GM12878 (cell line): ENCODE measurements at regions not wholly inside any gene's neighbourhood (a gene's known extent, or its start where the extent isn't known, plus 50 kb on each side); places are given as distances from the start of the nearest gene placed in this dataset.

Experiments used
- ATAC-seq: fragments of 200-7000 bp; cut with Tn5 transposase; 3 replicates; pipeline ENCODE4 v1.9.1; 2020; ENCODE audit warnings: mild to moderate bottlenecking, moderate library complexity
- BruUV-seq: library from RNA; stranded (reverse); fragments of 400-500 nt; replicated peaks from 2 replicates; lab custom pipeline; 2021; lab: Mats Ljungman, UMichigan
- CTCF ChIA-PET: fragments of 300-600 bp; sonication (Branson Sonifier 250); formaldehyde crosslinking; extraction: SDS; loops from one replicate; lab custom pipeline; 2021; ENCODE audit warnings: inconsistent platforms; lab: Yijun Ruan, JAX
- POLR2A ChIA-PET: fragments of 350-600 bp; formaldehyde crosslinking; extraction: SDS; loops from one replicate; lab custom pipeline; 2021; ENCODE audit warnings: inconsistent platforms; lab: Charles Lee
- RAD21 ChIA-PET: fragments of 300-600 bp; sonication (Branson Sonifier 250); formaldehyde crosslinking; loops from one replicate; lab custom pipeline; 2023; ENCODE audit warnings: antibody characterized with exemption; ENCODE audit not compliant: unreplicated experiment; lab: Charles Lee
- SMC1A ChIA-PET: fragments of 300-600 bp; sonication (Branson Sonifier 250); formaldehyde crosslinking; loops from one replicate; lab custom pipeline; 2023; ENCODE audit not compliant: unreplicated experiment, uncharacterized antibody; lab: Charles Lee
- DNase-seq: peaks from one replicate; pipeline ENCODE4 v3.0.0-alpha.2; 2011; ENCODE audit warnings: low read depth, low spot score
- FAIRE-seq: peaks from 3 replicates; lab custom pipeline; 2011; peaks lifted over from hg19 to GRCh38; lab: Jason Lieb, UNC
- H2AFZ ChIP-seq: 2 replicates; pipeline ENCODE4 v1.6.0; 2011; ENCODE audit warnings: low read depth, low read length, control low read depth; ENCODE audit not compliant: control insufficient read depth
- H3K27ac ChIP-seq: 2 replicates; pipeline ENCODE4 v1.5.1; 2011; ENCODE audit warnings: control low read depth; ENCODE audit not compliant: control insufficient read depth, insufficient read depth
- H3K27me3 ChIP-seq, 2 experiments: replicated peaks in 1 of 2; 2 replicates each; pipeline versions ENCODE4 v1.6.0 to v1.6.1; 2011; ENCODE audit warnings: low read length in 1 of 2; ENCODE audit not compliant: control insufficient read depth in 2 of 2, insufficient read depth in 2 of 2
- H3K36me3 ChIP-seq, 2 experiments: 2 replicates each; pipeline ENCODE4 v1.5.1; 2011; ENCODE audit warnings: low read length in 1 of 2; ENCODE audit not compliant: control insufficient read depth in 2 of 2, insufficient read depth in 2 of 2
- H3K4me1 ChIP-seq: 2 replicates; pipeline ENCODE4 v1.6.1; 2011; ENCODE audit warnings: mild to moderate bottlenecking, low read length, moderate library complexity, mixed read lengths; ENCODE audit not compliant: control insufficient read depth, insufficient read depth
- H3K4me2 ChIP-seq: 2 replicates; pipeline ENCODE4 v1.6.0; 2011; ENCODE audit warnings: control low read depth; ENCODE audit not compliant: control insufficient read depth, insufficient read depth
- H3K4me3 ChIP-seq: fragments of 200-600 bp; sonication (generic); 2 replicates; pipeline ENCODE4 v1.5.1; 2016
- H3K79me2 ChIP-seq: 2 replicates; pipeline ENCODE4 v1.6.0; 2011; ENCODE audit warnings: low read length; ENCODE audit not compliant: control insufficient read depth, insufficient read depth
- H3K9ac ChIP-seq: 2 replicates; pipeline ENCODE4 v1.8.0; 2011; ENCODE audit warnings: low read length, control low read depth, mixed read lengths; ENCODE audit not compliant: control insufficient read depth, insufficient read depth
- H3K9me3 ChIP-seq: replicated peaks from 3 replicates; pipeline ENCODE4 v1.5.1; 2011; ENCODE audit warnings: mild to moderate bottlenecking, low read length; ENCODE audit not compliant: control insufficient read depth, insufficient read depth
- H4K20me1 ChIP-seq: 2 replicates; pipeline ENCODE4 v1.6.0; 2011; ENCODE audit not compliant: control insufficient read depth, insufficient read depth
- CTCF ChIP-seq, 3 experiments: IDR thresholded peaks in 2 of 3; conservative IDR thresholded peaks in 1 of 3; 2 replicates each; pipeline ENCODE4 v1.5.1; 2011; ENCODE audit warnings: low read depth in 3 of 3, low read length in 3 of 3, mild to moderate bottlenecking in 3 of 3, control low read depth in 2 of 3, moderate library complexity in 2 of 3, inconsistent platforms in 1 of 3, mixed read lengths in 1 of 3; ENCODE audit not compliant: control insufficient read depth in 2 of 3, insufficient read depth in 1 of 3; ENCODE audit errors: extremely low read depth in 1 of 3
- HDAC6 ChIP-seq: fragments of 200-600 bp; sonication (generic); IDR thresholded peaks from one replicate; pipeline ENCODE4 v1.8.0; 2017; ENCODE audit warnings: antibody characterized with exemption; ENCODE audit not compliant: unreplicated experiment
- IRF5 ChIP-seq: fragments of 450-650 bp; IDR thresholded peaks from 2 replicates; pipeline ENCODE4 v1.6.1; 2017; ENCODE audit warnings: borderline replicate concordance
- KDM1A ChIP-seq: fragments of 200-600 bp; sonication (generic); IDR thresholded peaks from 2 replicates; pipeline ENCODE4 v1.6.1; 2016; ENCODE audit warnings: borderline replicate concordance
- MEF2B ChIP-seq: fragments of 450-650 bp; IDR thresholded peaks from 2 replicates; pipeline ENCODE4 v1.6.1; 2018; ENCODE audit warnings: mild to moderate bottlenecking, moderate library complexity; ENCODE audit not compliant: partially characterized antibody, poor library complexity, severe bottlenecking
- MYB ChIP-seq: fragments of 150-350 bp; IDR thresholded peaks from 2 replicates; pipeline ENCODE4 v1.6.1; 2014; ENCODE audit warnings: mild to moderate bottlenecking, low read depth, low read length, borderline replicate concordance
- NFIC ChIP-seq: IDR thresholded peaks from 2 replicates; pipeline ENCODE4 v1.6.1; 2012; ENCODE audit warnings: low read depth, mild to moderate bottlenecking, inconsistent platforms, low read length, moderate library complexity
- NR2C1 ChIP-seq: fragments of 450-650 bp; IDR thresholded peaks from 2 replicates; pipeline ENCODE4 v1.6.1; 2017; ENCODE audit warnings: antibody characterized with exemption, mild to moderate bottlenecking, moderate library complexity
- PML ChIP-seq: IDR thresholded peaks from 2 replicates; pipeline ENCODE4 v1.6.1; 2012; ENCODE audit warnings: low read length, inconsistent platforms
- POLR2AphosphoS2 ChIP-seq: IDR thresholded peaks from 2 replicates; pipeline ENCODE4 v1.6.1; 2011; ENCODE audit warnings: low read depth, mild to moderate bottlenecking, low read length, improper control_type of control experiment, moderate library complexity
- TCF12 ChIP-seq: IDR thresholded peaks from 2 replicates; pipeline ENCODE4 v1.6.1; 2011; ENCODE audit warnings: low read depth, mild to moderate bottlenecking, low read length
- WRNIP1 ChIP-seq: IDR thresholded peaks from 2 replicates; pipeline ENCODE4 v1.6.1; 2011; ENCODE audit warnings: low read depth, low read length, improper control_type of control experiment, borderline replicate concordance
- ZBTB4 ChIP-seq: fragments of 450-650 bp; formaldehyde crosslinking; IDR thresholded peaks from 2 replicates; pipeline ENCODE4 v1.4.0; 2022; ENCODE audit warnings: mild to moderate bottlenecking, moderate library complexity
- WGBS: methylation state at CpG from one replicate; pipeline ENCODE4 v1.1.6; 2016; ENCODE audit warnings: low lambda C conversion rate; ENCODE audit not compliant: insufficient replicate concordance, insufficient coverage; ENCODE audit errors: missing lambda C conversion rate; 5-methylcytosine and 5-hydroxymethylcytosine counted together
- in situ Hi-C: fragments of 300-500 bp; cut with MboI; formaldehyde crosslinking; loops from 9 replicates; pipeline ENCODE4 v1.14.3; 2018; ENCODE audit warnings: mixed read lengths
- intact Hi-C: fragments of 100-400 bp; cut with micrococcal nuclease; formaldehyde crosslinking; loops from one replicate; pipeline ENCODE4 v1.14.2; 2022; ENCODE audit not compliant: unreplicated experiment

- H3K27me3 ChIP-seq = no peaks in the 10 kb centered on the region
- H3K4me3 ChIP-seq = no peak overlapping the region
- in situ Hi-C loops = no loop called here
- ChIA-PET CTCF (no interaction called here), RAD21 (no interaction called here), POLR2A (no interaction called here), SMC1A (interaction anchor here (1.4 kb wide), 1 partner anchor 19 kb away, joined by 3 read pairs; no protein-coding TSS in a partner anchor)
- WGBS = 15% methylated on average over 11 of the region's 11 CpGs
- no peak overlapping the region for H3K4me2 ChIP-seq
- intact Hi-C loops = no loop called here
- no peaks in the 10 kb centered on the region for H4K20me1 ChIP-seq
- TF ChIP-seq PML (no peak), CTCF (IDR thresholded peaks at IDR 0.05 in 2 of 3, conservative IDR thresholded peaks at IDR 0.05 in 1 of 3; ENCODE audit: control insufficient read depth in 2 of 3, extremely low read depth in 1 of 3, insufficient read depth in 1 of 3, low read depth in 3 of 3, low read length in 3 of 3) (no peak), TCF12 (no peak), IRF5 (no peak), MEF2B (no peak), KDM1A (no peak), NR2C1 (no peak), POLR2AphosphoS2 (no peak), MYB (no peak), HDAC6 (no peak), WRNIP1 (no peak), ZBTB4 (no peak), NFIC (no peak)
- no peak for FAIRE-seq
- BruUV-seq = no TSS peak
- ATAC-seq = no peak
- no peaks in the 10 kb centered on the region for H3K36me3 ChIP-seq
- H3K79me2 ChIP-seq = no peaks in the 10 kb centered on the region
- H2AFZ ChIP-seq = no peak overlapping the region
- no peaks in the 10 kb centered on the region for H3K4me1 ChIP-seq
- DNase-seq = no peak
- H3K9ac ChIP-seq = no peak overlapping the region
- no peaks in the 10 kb centered on the region for H3K9me3 ChIP-seq
- no peak overlapping the region for H3K27ac ChIP-seq
Measured at GRCh38 chr6:21800948-21801438, 207.4 kb downstream of the SOX4 start.
